Right ventricle myocardium inferior (tissue), 1 donor: ENCODE measurements at regions not wholly inside any gene's neighbourhood (a gene's known extent, or its start where the extent isn't known, plus 50 kb on each side); places are given as distances from the start of the nearest gene placed in this dataset.
A peak's percentile ranks its signal among the peaks of the same experiment; 100 is the strongest.
"Not testable (repeated sequence)": the region's sequence is repeated elsewhere in the genome, so short reads cannot be mapped to it uniquely, and the experiment has no call there.

Experiments
- ATAC-seq: fragments of 200-7000 bp; cut with Tn5 transposase; one replicate; pipeline ENCODE4 v1.9.1; 2020; ENCODE audit warnings: mild to moderate bottlenecking, moderate library complexity
- DNase-seq: peaks from one replicate; pipeline ENCODE4 v3.0.0; 2021; ENCODE audit errors: missing footprints
- intact Hi-C: fragments of 100-400 bp; cut with DNase I; formaldehyde crosslinking; loops from one replicate; pipeline ENCODE4 v1.11.0; 2022
- donor health status: DM: no; HTN: yes; CAD: no; lungs with severe emphysema.

DNA sequence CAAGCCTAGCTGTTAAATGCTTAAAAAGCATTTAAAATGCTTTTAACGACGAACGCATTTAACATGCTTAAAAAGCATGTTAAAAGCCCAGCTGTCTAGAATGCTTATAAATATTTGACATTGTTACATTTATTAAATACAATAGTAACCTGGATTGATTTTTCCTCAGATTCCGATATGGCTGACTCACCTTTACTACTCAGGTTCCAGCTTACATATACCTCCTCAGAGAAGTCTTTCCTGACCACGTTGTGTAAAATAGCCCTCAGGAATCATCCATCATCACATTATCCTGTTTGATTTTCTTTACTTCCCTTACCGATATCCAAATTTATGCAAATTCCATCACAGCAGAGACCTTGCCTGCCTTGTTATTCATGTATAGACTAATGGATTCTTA, 51.4 kb downstream of the SLC41A2 start:
- intact Hi-C loops: no loop called here

DNA sequence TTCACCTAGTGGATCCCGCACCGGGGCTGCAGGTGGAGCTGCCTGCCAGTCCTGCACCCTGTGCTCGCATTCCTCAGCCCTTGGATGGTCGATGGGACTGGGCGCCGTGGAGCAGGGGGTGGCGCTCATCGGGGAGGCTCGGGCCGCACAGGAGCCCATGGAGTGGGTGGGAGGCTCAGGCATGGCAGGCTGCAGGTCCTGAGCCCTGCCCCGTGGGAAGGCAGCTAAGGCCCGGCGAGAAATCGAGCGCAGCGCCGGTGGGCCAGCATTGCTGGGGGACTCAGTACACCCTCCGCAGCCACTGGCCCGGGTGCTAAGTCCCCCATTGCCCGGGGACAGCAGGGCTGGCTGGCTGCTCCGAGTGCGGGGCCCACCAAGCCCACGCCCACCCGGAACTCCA, 52.6 kb downstream of the SLC41A2 start:
- intact Hi-C loops, ATAC-seq: not testable (repeated sequence)
- DNase-seq: peak; percentile 30

More for the DNA sequence above, 51.4 kb downstream of the SLC41A2 start:
- ATAC-seq (no peak), DNase-seq (no peak)

DNA sequence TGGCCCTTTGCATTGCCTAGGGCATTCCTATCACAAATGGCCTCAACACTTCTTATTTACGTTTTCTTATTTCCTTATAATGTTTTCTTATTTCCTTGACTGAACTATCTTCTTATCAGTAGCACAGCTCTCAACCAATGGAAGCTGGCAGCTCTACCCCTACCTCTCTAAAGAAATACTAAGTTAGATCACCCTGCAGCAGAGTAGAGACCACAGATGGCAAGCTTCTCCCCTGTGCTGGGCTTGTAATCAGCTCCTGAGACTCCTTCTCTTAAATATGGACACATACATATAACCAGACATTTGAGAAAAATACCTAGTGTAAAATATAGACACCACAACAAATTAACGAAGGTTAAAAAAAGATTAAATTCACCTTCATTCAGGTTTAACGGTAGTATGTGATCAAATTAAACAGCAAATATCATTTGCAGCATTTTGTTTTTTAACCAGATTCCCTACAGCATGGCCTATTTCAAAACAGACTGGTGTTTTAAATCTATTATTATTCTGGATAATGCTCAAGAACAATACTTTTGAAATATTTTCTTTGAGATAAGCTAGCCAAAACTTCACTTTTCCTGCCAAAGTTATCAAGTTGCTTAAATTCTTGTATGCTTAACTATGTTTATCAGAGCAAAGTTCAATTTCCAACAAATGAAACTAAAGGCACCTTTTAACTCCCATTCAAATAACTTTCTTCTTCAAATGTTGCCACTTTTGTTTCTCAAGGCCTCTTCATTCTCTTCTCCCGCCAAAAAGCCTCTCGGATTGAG, 54.3 kb downstream of the SLC41A2 start:
- ATAC-seq (no peak), DNase-seq (no peak)
- intact Hi-C loops: no loop called here

DNA sequence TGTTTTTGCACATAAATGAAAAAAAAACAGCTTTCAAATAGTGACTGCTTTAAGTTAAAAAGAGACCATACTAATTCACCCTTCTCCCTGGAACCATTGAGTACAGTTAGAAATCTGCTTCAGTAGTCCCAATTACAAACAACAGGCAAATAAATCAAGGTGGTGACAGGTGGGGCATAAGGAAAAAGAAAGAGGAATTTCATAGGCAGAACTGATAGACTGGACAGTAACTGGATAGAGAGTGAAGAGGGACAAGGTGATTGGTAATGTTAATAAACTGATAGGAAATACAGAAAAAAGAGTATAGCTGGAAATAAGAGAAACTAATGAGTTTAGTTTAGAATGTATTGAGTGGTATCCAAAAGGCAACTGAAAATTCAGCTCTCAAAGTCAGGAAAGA, 56.0 kb downstream of the SLC41A2 start:
- no peak for DNase-seq
- intact Hi-C loops: no loop called here
- ATAC-seq: no peak

DNA sequence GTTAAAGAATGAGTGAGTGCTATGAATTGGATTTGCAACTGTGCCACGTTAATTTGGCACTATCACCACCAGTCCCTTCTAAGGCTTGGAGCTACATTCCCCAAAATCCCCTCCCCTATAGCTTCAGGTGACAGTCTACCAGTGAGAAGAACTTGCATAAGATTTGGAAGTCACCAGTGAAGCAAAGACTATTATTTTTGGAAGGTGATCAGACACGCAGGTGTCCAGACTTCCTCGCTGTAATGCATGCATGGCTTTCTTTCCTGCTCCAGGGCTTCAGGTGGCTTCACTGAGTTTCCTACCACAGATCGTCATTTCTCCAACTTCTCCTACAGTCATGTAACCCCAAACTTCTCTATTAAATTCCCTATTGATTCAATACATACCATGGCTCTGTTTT, 61.4 kb downstream of the SLC41A2 start:
- intact Hi-C loops: no loop called here

DNA sequence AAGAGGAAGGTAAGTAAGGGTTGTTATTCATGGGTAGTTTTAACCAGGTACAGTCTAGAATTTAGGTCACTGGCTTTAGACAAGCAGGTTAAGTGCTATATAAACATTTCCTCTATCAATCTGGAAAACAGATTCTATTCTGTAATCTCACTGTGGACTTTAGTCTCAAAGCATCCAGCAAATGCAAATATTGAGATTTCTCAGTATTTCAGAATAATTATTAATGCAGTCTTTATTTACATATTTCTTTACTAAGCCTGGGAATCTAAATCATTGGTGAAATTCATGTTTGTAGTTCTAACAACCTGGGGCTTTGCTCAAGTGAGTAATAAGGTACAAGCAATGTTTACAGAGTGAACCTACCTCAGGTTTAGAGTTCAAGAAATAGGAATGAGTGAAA, 61.9 kb downstream of the SLC41A2 start:
- no peak for DNase-seq
- no peak for ATAC-seq

More for the DNA sequence above, 61.4 kb downstream of the SLC41A2 start:
- DNase-seq: no peak
- no peak for ATAC-seq

DNA sequence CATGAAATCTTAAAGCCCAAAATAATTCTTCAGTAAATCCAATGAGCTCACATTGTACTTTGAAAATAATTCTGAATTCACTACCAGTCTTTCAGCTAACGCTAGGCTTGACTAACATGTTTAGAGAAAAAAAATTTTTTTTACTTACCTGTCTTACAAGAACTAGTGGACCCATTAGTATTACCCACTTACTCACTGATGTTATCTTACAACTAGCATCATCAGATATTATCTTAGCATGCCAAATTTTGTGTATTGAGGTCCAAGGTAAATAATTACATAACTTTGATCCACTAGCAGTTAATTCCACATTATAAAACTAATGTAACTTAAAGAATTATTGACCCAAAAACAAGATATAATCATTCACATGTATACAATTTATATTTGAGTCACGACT, 62.7 kb downstream of the SLC41A2 start:
- ATAC-seq: no peak
- no peak for DNase-seq
- intact Hi-C loops: no loop called here

More for the DNA sequence above, 61.9 kb downstream of the SLC41A2 start:
- intact Hi-C loops: no loop called here

DNA sequence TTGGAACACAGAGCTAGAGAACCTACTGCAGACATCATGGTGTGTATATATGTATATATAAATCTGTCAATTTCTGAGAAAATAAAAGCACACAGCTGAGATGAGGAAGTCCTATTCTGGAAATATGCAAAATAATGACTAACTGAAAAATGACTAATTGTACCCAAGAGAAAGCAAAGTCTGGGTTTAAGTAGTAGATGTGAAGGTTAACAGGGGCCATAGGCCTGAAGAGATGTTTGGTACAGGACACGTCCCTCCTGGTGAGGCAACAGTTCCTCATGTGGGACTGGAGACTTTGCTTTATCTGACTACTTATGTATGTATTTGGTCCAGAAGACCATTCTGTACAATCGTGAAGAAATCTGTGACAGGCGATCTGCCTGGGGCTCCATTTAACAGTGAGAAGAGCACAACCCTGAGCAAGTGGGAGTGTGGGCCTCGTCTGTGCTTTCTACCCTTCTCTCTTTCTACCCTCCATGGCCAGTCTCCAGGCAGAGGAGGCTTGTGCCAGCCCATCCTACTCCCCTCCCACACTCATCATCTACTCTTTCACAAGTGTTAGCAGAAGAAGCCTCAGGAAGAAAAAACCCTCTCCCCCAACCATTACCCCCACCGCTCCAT, 67.5 kb downstream of the SLC41A2 start:
- ATAC-seq (no peak), DNase-seq (no peak)
- intact Hi-C loops: no loop called here

DNA sequence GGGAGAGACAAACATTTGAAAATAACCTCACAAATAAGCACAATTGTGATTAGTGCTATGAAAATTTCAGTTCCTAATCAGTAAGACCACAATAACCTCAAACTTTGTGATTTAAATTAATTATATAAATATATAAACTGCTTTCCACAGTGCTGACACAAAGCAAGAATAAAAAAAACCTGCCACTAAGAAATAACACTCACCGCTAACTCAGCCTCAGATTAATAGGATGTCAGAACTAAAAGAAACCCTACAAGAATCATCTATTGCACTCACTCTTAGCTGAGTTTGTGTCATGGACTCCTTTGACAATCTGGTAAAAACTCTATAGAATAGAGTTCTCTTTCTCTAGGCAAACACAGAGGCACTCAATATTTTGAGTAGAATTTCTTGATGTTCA, 68.4 kb downstream of the SLC41A2 start:
- no peak for ATAC-seq
- intact Hi-C loops: no loop called here

DNA sequence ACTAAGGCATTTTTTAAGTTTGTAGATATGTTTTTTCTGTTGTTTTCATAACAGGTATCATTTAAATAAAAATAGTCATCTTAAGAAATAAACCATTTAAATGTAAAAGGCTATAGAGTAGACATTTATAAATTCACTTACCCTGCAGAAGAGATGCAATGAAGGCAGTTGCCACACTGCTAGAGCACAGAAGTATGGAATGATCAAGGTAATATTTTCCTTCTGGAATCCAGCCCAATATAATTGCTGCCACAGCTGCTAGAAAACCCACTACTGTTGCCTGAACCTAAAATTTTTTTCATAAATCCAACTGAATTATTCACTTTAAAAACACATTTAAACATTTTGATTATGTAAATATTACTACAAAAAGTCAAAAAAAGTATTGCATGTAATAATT, 69.2 kb downstream of the SLC41A2 start:
- ATAC-seq (no peak), DNase-seq (no peak)
- intact Hi-C loops: no loop called here

More for the DNA sequence above, 68.4 kb downstream of the SLC41A2 start:
- no peak for DNase-seq

DNA sequence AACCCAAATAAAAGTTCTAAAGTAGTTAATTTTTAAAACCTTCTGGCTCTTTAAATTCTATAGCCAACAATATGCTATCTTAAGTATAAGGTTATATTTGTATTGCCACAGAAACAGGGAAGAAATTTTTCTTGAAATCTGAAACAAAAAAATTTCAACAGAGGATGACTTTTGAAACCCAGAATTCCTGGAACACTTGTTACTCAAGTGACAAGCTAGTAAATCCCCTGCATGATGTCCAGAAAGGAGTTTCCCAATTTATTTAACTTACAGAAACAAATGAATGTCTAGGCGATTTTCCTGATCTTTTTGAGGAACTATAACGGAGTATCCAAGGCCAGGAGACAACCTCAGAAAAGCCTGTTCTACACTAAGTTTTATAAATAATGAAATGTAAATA, 69.6 kb downstream of the SLC41A2 start:
- intact Hi-C loops: no loop called here
- ATAC-seq (no peak), DNase-seq (no peak)

DNA sequence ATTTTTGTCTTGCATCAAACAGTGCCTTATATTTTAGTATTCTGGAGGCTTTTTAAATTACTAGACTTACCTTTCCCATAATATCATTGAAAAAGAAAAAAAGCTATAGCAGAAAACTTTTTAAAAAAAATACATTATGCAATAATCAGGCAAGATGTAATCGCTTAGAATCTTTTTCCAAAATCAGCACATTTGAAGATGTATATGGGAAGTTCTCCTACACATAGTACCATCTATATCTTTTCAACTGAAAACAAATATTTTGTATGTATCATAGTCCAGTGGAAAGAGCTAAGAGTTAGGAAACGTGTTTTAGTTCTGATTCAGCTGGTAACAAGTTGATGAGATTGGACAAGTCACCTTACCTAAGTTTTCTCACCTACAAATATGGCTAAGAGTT, 70.6 kb downstream of the SLC41A2 start:
- no peak for ATAC-seq
- no peak for DNase-seq
- intact Hi-C loops: no loop called here

DNA sequence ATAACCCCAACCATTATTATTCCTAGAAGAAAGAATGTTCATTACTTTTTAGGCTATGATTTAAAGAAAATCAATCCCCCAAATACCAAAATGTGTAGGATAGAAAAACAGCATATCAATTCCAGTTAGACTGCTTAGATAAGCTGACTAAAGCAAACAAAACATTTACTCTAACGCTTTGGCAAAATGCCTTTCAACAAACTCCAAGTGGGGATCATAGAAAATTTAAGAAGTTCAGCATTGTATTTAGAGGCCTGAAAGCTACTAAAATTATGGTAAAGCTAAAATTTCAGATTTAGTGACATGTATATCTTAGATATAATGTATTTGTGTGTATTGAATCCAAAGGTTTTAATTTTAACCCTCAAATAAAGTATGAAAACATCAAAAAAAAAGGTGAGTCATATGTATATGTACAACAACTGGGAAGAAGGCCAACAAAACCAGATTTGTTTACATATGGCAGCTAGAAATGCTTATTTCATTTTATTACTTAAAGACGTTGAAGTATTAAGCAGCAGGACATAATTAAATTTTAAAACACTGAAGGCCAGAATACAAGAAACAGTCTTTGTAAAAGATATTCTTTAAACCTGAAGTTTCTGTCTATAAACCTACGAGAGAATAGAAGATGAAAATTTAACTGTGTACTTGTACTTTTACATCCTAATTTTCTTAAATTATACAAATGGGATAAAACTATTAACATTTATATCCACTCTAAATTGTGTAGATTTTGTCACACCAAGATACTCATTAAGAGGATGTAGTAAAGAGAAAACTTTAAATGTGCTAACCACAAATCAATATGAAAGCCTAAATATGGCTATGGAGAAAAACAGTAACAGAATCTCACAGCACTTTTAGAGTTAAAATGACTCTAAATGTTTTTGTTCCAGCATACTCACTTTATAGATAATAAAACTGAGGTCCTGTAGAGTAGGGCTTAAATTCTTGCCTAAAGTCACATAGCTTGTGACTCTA, 71.4 kb downstream of the SLC41A2 start:
- ATAC-seq: no peak
- intact Hi-C loops: no loop called here

DNA sequence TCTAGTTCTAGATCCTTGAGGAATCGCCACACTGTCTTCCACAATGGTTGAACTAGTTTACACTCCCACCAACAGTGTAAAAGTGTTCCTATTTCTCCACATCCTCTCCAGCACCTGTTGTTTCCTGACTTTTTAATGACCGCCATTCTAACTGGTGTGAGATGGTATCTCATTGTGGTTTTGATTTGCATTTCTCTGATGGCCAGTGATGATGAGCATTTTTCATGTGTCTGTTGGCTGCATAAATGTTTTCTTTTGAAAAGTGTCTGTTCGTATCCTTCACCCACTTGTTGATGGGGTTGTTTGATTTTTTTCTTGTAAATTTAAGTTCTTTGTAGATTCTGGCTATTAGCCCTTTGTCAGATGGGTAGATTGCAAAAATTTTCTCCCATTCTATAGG, 79.2 kb downstream of the SLC41A2 start:
- intact Hi-C loops: loop anchor here (5.0 to 10.0 kb wide), 2 partner anchors 142 to 674 kb away; no protein-coding TSS in a partner anchor
- not testable (repeated sequence) for ATAC-seq

More for the DNA sequence above, 71.4 kb downstream of the SLC41A2 start:
- no peak for DNase-seq

DNA sequence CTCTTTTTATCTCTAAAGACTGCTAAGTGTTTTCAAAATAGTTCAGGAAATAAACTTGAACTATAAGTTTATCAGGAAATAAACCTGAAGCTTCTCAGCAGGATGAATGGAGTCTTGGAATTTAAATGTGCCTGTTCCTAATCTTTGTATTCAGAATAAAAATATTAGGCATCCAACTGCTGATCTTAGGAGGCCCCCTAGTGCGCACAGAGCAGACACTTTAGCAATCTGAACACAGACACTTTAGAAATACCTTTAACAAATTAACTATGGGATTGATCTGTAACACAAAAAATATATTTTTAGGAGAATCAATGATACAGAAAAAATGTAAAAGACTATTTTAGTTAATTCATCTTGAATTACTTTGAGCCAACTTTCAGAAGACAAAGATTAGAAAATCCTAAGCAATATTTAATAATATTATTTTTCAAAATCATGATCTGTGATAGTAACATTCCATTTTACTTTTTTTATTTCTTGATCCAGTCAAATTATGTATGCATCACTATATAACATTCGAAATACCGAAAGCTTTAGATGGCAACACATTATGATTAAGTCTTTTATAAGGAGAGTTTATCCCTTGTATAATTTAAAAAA, 80.9 kb downstream of the SLC41A2 start:
- ATAC-seq (peak; percentile 72), DNase-seq (no peak)
- intact Hi-C loops: loop anchor here (5.0 to 10.0 kb wide), 2 partner anchors 140 to 672 kb away; no protein-coding TSS in a partner anchor

More for the DNA sequence above, 79.2 kb downstream of the SLC41A2 start:
- DNase-seq: not testable (repeated sequence)

DNA sequence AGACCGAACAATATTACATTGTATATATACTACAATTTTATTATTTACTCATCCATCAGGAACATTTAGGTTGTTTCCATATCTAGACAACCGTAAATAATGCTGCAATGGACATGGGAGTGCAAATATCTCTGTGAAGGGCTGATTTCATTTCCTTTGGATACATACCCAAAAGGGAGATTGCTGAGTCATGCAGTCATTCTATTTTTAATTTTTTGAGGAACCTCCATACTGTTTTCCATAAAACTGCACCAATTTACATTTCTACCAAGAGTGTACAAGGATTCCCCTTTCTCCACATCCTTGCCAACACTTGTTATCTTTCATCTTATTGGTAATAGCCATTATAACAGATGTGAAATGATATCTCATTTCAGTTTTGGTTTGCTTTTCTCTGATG, 84.7 kb downstream of the SLC41A2 start:
- ATAC-seq (no peak), DNase-seq (no peak)
- intact Hi-C loops: loop anchor here (10.0 kb wide), 1 partner anchor 669 kb away; no protein-coding TSS in a partner anchor

DNA sequence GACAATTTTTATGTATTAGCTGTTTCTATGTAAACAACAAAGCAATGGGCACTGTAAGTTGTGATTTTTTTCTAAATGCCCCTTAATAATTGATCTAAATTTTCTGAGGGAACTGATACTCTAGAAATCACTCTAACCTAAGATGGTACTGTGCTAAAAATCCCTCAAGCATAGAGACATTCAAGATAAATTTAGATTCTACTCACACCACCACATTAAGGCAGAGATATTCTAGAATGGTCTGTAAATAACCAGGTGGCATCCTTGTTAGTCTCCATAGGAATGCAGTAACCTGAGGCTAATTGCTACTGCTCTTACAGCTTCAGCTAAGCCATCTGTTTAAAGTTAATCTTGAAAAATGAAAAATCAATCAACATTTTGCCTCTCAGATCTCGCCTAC, 87.3 kb downstream of the SLC41A2 start:
- ATAC-seq (no peak), DNase-seq (no peak)
- intact Hi-C loops: loop anchor here (10.0 kb wide), 1 partner anchor 666 kb away; no protein-coding TSS in a partner anchor

DNA sequence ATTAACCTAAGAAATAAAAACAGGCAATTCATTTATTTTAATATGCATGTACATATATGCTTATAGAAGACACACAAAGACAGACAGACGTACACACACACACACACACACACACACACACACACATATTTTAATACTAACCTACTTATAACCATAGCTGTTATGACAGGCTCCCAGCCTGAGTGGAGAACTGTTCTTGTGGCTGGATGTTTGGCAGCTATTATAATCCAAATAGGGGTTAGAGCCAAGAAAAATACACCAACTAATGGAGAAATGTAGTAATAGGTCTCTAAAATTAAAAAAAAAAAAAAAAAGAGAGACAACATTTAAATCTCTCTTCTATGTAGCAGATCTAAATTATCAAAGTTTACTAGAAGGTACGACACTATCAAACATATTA, 91.8 kb downstream of the SLC41A2 start:
- intact Hi-C loops: no loop called here
- peak; percentile 52 for ATAC-seq
- no peak for DNase-seq

DNA sequence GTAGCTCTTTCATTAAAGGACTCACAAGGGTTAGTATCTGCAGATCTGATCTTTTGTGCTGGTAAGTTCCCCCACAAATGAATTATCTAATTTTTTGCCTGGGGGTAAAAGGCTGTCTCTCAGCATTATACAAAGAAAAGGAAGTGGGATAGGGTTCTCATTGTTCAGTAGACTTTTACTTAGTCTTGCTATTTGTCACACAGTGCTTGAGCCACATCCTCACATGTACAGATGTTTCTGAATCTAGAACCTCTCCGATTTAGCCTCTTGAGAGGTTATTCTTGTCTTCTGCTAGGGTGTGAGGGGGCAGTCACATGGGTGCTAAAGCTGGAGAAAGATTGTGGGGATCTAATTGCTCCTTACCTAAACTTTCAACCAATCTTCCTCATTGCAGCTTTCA, 93.0 kb downstream of the SLC41A2 start:
- intact Hi-C loops: no loop called here
- no peak for ATAC-seq
- no peak for DNase-seq
